ENCODE measurements at regions not wholly inside any gene's neighbourhood (a gene's known extent, or its start where the extent isn't known, plus 50 kb on each side); places are given as distances from the start of the nearest gene placed in this dataset.
A peak's percentile ranks its signal among the peaks of the same experiment; 100 is the strongest.

GRCh38 chr4:138898282-138898681, 117.3 kb upstream of the NOCT start:
- peaks cover 20% of the 10 kb centered on the region for H3K4me1 Mint-ChIP-seq (ENCODE audit: low read depth)
- TF ChIP-seq CTCF (IDR thresholded peaks at IDR 0.05; ENCODE audit: unreplicated experiment): no peak
- no peaks in the 10 kb centered on the region for H3K9me3 Mint-ChIP-seq (ENCODE audit: low read depth)
- H3K4me3 Mint-ChIP-seq (ENCODE audit: low read depth): no peak overlapping the region
- peak overlapping the region; percentile 10 for H3K27ac Mint-ChIP-seq
- H3K27me3 Mint-ChIP-seq: no peaks in the 10 kb centered on the region
- H3K36me3 Mint-ChIP-seq (ENCODE audit: insufficient read depth): no peaks in the 10 kb centered on the region
- no peak for DNase-seq (ENCODE audit: low spot score, unreplicated experiment)

- no peaks in the 10 kb centered on the region for H3K36me3 Mint-ChIP-seq (ENCODE audit: insufficient read depth)
- H3K27ac Mint-ChIP-seq: peak overlapping the region; percentile 10
- H3K9me3 Mint-ChIP-seq (ENCODE audit: low read depth): no peaks in the 10 kb centered on the region
- H3K27me3 Mint-ChIP-seq: no peaks in the 10 kb centered on the region
- no peak for DNase-seq (ENCODE audit: low spot score, unreplicated experiment)
- H3K4me3 Mint-ChIP-seq (ENCODE audit: low read depth): no peak overlapping the region
- H3K4me1 Mint-ChIP-seq (ENCODE audit: low read depth): peaks cover 20% of the 10 kb centered on the region
- no peak for TF ChIP-seq CTCF (IDR thresholded peaks at IDR 0.05; ENCODE audit: unreplicated experiment)
These were observed 117.8 kb upstream of the NOCT start for GRCh38 chr4:138897811-138898226.

GRCh38 chr4:138894709-138895108, 120.9 kb upstream of the NOCT start:
- no peak for DNase-seq (ENCODE audit: low spot score, unreplicated experiment)
- Mint-ChIP-seq H3K4me3 (ENCODE audit: low read depth) (no peak overlapping the region), H3K27me3 (no peaks in the 10 kb centered on the region), H3K27ac (no peak overlapping the region), H3K4me1 (ENCODE audit: low read depth) (peaks cover 31% of the 10 kb centered on the region), H3K36me3 (ENCODE audit: insufficient read depth) (no peaks in the 10 kb centered on the region), H3K9me3 (ENCODE audit: low read depth) (no peaks in the 10 kb centered on the region)
- no peak for TF ChIP-seq CTCF (IDR thresholded peaks at IDR 0.05; ENCODE audit: unreplicated experiment)

GRCh38 chr4:138894011-138894410, 121.6 kb upstream of the NOCT start:
- TF ChIP-seq CTCF (IDR thresholded peaks at IDR 0.05; ENCODE audit: unreplicated experiment): no peak
- no peak overlapping the region for H3K4me3 Mint-ChIP-seq (ENCODE audit: low read depth)
- H3K36me3 Mint-ChIP-seq (ENCODE audit: insufficient read depth): no peaks in the 10 kb centered on the region
- H3K27ac Mint-ChIP-seq: no peak overlapping the region
- no peak for DNase-seq (ENCODE audit: low spot score, unreplicated experiment)
- peaks cover 33% of the 10 kb centered on the region for H3K4me1 Mint-ChIP-seq (ENCODE audit: low read depth)
- no peaks in the 10 kb centered on the region for H3K27me3 Mint-ChIP-seq
- no peaks in the 10 kb centered on the region for H3K9me3 Mint-ChIP-seq (ENCODE audit: low read depth)

- TF ChIP-seq CTCF (IDR thresholded peaks at IDR 0.05; ENCODE audit: unreplicated experiment): no peak
- Mint-ChIP-seq H3K27ac (no peak overlapping the region), H3K27me3 (no peaks in the 10 kb centered on the region), H3K9me3 (ENCODE audit: low read depth) (no peaks in the 10 kb centered on the region), H3K4me3 (ENCODE audit: low read depth) (no peak overlapping the region), H3K36me3 (ENCODE audit: insufficient read depth) (no peaks in the 10 kb centered on the region), H3K4me1 (ENCODE audit: low read depth) (peaks cover 25% of the 10 kb centered on the region)
- no peak for DNase-seq (ENCODE audit: low spot score, unreplicated experiment)
These were observed 122.8 kb upstream of the NOCT start for GRCh38 chr4:138892483-138893407.

Data from progenitor cell of endocrine pancreas (in vitro differentiated cells).